B cell (primary cell): ENCODE measurements at regions not wholly inside any gene's neighbourhood (a gene's known extent, or its start where the extent isn't known, plus 50 kb on each side); places are given as distances from the start of the nearest gene placed in this dataset.

Experiments used
- ATAC-seq: fragments of 200-7000 bp; cut with Tn5 transposase; one replicate; pipeline ENCODE4 v1.10.0; 2021; ENCODE audit warnings: low read depth, mild to moderate bottlenecking, moderate number of reproducible peaks, moderate library complexity
- CTCF ChIA-PET: fragments of 350-600 bp; sonication (Branson Sonifier 250); formaldehyde crosslinking; loops from one replicate; lab custom pipeline; 2021; ENCODE audit warnings: antibody characterized with exemption, inconsistent platforms; lab: Charles Lee
- POLR2A ChIA-PET: fragments of 350-600 bp; sonication (Branson Sonifier 250); formaldehyde crosslinking; loops from one replicate; lab custom pipeline; 2021; ENCODE audit warnings: antibody characterized with exemption; lab: Charles Lee
- DNase-seq: peaks from one replicate; pipeline ENCODE4 v3.0.0; 2013
- H2AFZ ChIP-seq: 2 replicates; pipeline ENCODE4 v1.6.1; 2012; ENCODE audit warnings: mild to moderate bottlenecking, low read depth, low read length; ENCODE audit not compliant: insufficient read depth, poor library complexity, severe bottlenecking
- H3K27ac ChIP-seq, 2 donors: 1 replicate in 1 of 2; 2 replicates in 1 of 2; pipeline ENCODE4 v1.5.1; 2012 to 2013; ENCODE audit warnings: low read length in 2 of 2, mild to moderate bottlenecking in 2 of 2, moderate library complexity in 1 of 2
- H3K27me3 ChIP-seq, 4 experiments: fragments of 200-600 bp in 1 of 4; sonication (generic) in 1 of 4; replicated peaks in 1 of 4; 1 replicate in 2 of 4; 2 replicates in 2 of 4; pipeline versions ENCODE4 v1.6.1 to v1.7.0; 2013 to 2016; ENCODE audit warnings: low read length in 3 of 4, mild to moderate bottlenecking in 2 of 4, mixed read lengths in 1 of 4, moderate library complexity in 1 of 4; ENCODE audit not compliant: insufficient read depth in 4 of 4, control insufficient read depth in 3 of 4; ENCODE audit errors: control extremely low read depth in 1 of 4
- H3K36me3 ChIP-seq, 2 experiments: replicated peaks in 1 of 2; 1 replicate in 1 of 2; 2 replicates in 1 of 2; pipeline versions ENCODE4 v1.6.1 to v1.7.1; 2013; ENCODE audit warnings: low read length in 1 of 2; ENCODE audit not compliant: insufficient read depth in 2 of 2, control insufficient read depth in 1 of 2; ENCODE audit errors: control extremely low read depth in 1 of 2, extremely low read depth in 1 of 2
- H3K4me1 ChIP-seq, 2 donors: fragments of 200-600 bp in 1 of 2; sonication (generic) in 1 of 2; 1 replicate in 1 of 2; 2 replicates in 1 of 2; pipeline versions ENCODE4 v1.5.1 to v1.6.1; 2013 to 2017; ENCODE audit warnings: low read length in 2 of 2; ENCODE audit not compliant: control insufficient read depth in 2 of 2, insufficient read depth in 2 of 2
- H3K4me2 ChIP-seq: replicated peaks from 2 replicates; pipeline ENCODE3; 2012; ENCODE audit warnings: mild to moderate bottlenecking, low read depth, low read length; ENCODE audit not compliant: poor library complexity, severe bottlenecking
- H3K4me3 ChIP-seq, 5 experiments: fragments of 200-600 bp in 1 of 5; sonication (generic) in 1 of 5; 1 replicate in 3 of 5; 2 replicates in 2 of 5; pipeline versions ENCODE4 v1.5.1 to v1.7.0; 2011 to 2016; ENCODE audit warnings: low read length in 4 of 5, mild to moderate bottlenecking in 4 of 5, low read depth in 2 of 5, control low read depth in 1 of 5, moderate library complexity in 1 of 5; ENCODE audit not compliant: insufficient read depth in 1 of 5; ENCODE audit errors: control extremely low read depth in 1 of 5, extremely low read depth in 1 of 5
- H3K79me2 ChIP-seq: fragments of 200-600 bp; sonication (generic); one replicate; pipeline ENCODE4 v1.6.0; 2016; ENCODE audit warnings: low read length; ENCODE audit not compliant: control insufficient read depth, insufficient read depth
- H3K9ac ChIP-seq: fragments of 200-600 bp; sonication (generic); 2 replicates; pipeline ENCODE4 v1.6.1; 2017; ENCODE audit warnings: mild to moderate bottlenecking, low read length, moderate library complexity
- H3K9me3 ChIP-seq, 3 donors: one replicate each; pipeline versions ENCODE4 v1.6.1 to v1.7.1; 2013; ENCODE audit warnings: low read length in 2 of 3; ENCODE audit not compliant: control insufficient read depth in 2 of 3, insufficient read depth in 1 of 3; ENCODE audit errors: control extremely low read depth in 1 of 3
- H4K20me1 ChIP-seq: 2 replicates; pipeline ENCODE4 v1.6.0; 2012; ENCODE audit warnings: mild to moderate bottlenecking, low read length; ENCODE audit not compliant: insufficient read depth, control insufficient read depth, poor library complexity, severe bottlenecking
- H3K27ac Mint-ChIP-seq: one replicate; pipeline ENCODE4 v1.8.0; 2021; ENCODE audit warnings: mixed read lengths
- H3K27me3 Mint-ChIP-seq: one replicate; pipeline ENCODE4 v1.8.0; 2021; ENCODE audit warnings: mixed read lengths
- H3K4me1 Mint-ChIP-seq: one replicate; pipeline ENCODE4 v1.8.0; 2021; ENCODE audit warnings: mixed read lengths
- H3K4me3 Mint-ChIP-seq: one replicate; pipeline ENCODE4 v1.8.0; 2021; ENCODE audit warnings: mixed read lengths
- H3K9me3 Mint-ChIP-seq: one replicate; pipeline ENCODE4 v1.8.0; 2022; ENCODE audit warnings: mixed read lengths; ENCODE audit not compliant: insufficient read depth
- EZH2 ChIP-seq: IDR thresholded peaks from 2 replicates; pipeline ENCODE4 v1.6.1; 2012; ENCODE audit warnings: borderline replicate concordance, low read depth, mild to moderate bottlenecking, moderate library complexity, low read length; ENCODE audit not compliant: insufficient read depth, poor library complexity, severe bottlenecking
- WGBS: methylation state at CpG from one replicate; pipeline ENCODE4 v1.1.5; 2013; ENCODE audit warnings: missing lambda C conversion rate; ENCODE audit not compliant: insufficient coverage; 5-methylcytosine and 5-hydroxymethylcytosine counted together
- intact Hi-C: fragments of 100-400 bp; cut with micrococcal nuclease; formaldehyde crosslinking; loops from one replicate; pipeline ENCODE4 v1.10.0; 2022
- TF ChIP-seq, protein P1 (sequence below): fragments of 200-600 bp; IDR thresholded peaks from one replicate; pipeline ENCODE4 v1.8.0; 2022; ENCODE audit warnings: antibody characterized with exemption, mild to moderate bottlenecking

DNA sequence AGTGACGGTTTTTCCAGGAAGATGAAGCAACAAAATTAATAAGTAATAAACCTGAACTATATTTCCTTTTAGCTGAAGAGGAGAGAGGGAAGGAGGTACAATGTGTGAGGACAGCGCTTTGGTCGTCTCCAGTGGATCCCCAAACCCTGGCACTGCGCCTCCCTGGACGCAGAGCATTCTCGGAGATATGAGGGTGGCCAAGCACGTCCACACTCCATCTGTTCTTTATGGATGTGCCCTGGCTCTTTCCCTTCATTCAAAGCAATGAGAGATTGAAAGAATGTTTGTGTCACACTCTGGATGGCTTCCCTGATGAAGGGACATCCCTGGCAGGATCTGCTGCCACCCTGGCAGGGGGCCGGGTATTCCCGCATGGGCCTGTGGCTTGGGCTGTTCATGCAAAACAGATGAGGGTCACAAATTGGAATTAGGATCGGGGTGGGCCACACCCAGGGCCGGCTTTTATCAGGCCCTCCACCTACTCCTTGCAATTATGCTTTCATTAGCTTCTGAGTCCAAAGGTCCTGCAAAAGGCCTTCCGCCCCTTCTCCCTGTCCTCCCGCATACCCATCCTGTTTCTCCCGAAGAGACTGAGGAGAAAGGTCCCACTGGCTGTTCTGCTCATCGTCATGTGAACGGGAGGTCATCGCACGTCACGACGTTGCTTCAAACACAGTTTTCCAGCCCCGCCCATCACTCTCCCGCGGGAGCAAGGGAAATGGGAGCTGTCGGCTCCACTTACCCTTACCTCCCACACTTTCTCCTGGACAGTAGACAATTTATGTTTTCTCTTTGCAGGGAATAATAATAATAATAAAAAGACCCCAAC, 286.1 kb upstream of the IRX4 start:
- Histone ChIP-seq H2AFZ (no peak overlapping the region), H3K4me2 (no peak overlapping the region), H3K27ac (no peak overlapping the region), H3K4me1 (no peaks in the 10 kb centered on the region), H3K79me2 (no peaks in the 10 kb centered on the region), H3K4me3 (no peak overlapping the region), H3K9ac (no peak overlapping the region), H4K20me1 (no peaks in the 10 kb centered on the region), H3K27me3 (no peaks in the 10 kb centered on the region), H3K36me3 (no peaks in the 10 kb centered on the region), H3K9me3 (peaks cover 0 to 21% (median 0%) of the 10 kb centered on the region in 3 donors)
- H3K27ac Mint-ChIP-seq = no peak overlapping the region
- ChIA-PET CTCF (no interaction called here), POLR2A (no interaction called here)
- TF ChIP-seq, protein P1, sequence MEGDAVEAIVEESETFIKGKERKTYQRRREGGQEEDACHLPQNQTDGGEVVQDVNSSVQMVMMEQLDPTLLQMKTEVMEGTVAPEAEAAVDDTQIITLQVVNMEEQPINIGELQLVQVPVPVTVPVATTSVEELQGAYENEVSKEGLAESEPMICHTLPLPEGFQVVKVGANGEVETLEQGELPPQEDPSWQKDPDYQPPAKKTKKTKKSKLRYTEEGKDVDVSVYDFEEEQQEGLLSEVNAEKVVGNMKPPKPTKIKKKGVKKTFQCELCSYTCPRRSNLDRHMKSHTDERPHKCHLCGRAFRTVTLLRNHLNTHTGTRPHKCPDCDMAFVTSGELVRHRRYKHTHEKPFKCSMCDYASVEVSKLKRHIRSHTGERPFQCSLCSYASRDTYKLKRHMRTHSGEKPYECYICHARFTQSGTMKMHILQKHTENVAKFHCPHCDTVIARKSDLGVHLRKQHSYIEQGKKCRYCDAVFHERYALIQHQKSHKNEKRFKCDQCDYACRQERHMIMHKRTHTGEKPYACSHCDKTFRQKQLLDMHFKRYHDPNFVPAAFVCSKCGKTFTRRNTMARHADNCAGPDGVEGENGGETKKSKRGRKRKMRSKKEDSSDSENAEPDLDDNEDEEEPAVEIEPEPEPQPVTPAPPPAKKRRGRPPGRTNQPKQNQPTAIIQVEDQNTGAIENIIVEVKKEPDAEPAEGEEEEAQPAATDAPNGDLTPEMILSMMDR = no peak
- no peak for TF ChIP-seq EZH2
- ATAC-seq = no peak
- peaks cover 3% of the 10 kb centered on the region for H3K27me3 Mint-ChIP-seq
- WGBS = 88% methylated on average over 16 of the region's 24 CpGs
- intact Hi-C loops = no loop called here
- no peaks in the 10 kb centered on the region for H3K4me1 Mint-ChIP-seq
- H3K9me3 Mint-ChIP-seq = no peaks in the 10 kb centered on the region
- no peak for DNase-seq
- H3K4me3 Mint-ChIP-seq = no peak overlapping the region

DNA sequence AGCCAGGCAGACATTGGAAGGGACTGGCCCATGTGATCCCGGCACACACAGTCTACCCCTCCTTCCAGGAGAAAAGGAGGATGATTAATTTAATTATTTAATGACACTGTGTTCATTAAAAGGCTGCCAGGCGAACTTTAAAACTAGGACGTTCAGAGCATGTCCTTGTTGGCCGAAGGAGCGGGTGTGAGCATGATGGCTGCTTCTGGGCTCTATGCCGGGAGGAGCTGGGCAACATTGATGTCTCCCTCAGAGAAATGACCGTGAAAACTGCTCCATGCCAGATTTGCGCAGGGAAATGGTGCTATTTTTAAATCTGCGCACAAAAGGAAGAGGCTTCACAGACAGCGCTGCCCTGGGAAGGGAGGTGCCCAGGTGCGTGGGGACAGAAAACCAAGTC, 284.9 kb upstream of the IRX4 start:
- peaks cover 0 to 22% (median 0%) of the 10 kb centered on the region in 3 donors for H3K9me3 ChIP-seq
- H3K4me1 Mint-ChIP-seq = no peaks in the 10 kb centered on the region
- no peak overlapping the region for H3K4me3 Mint-ChIP-seq
- H2AFZ ChIP-seq = no peak overlapping the region
- ChIA-PET CTCF (no interaction called here), POLR2A (no interaction called here)
- no peak for DNase-seq
- no peak overlapping the region for H3K9ac ChIP-seq
- no peaks in the 10 kb centered on the region for H3K79me2 ChIP-seq
- no peaks in the 10 kb centered on the region for H3K9me3 Mint-ChIP-seq
- H3K27me3 ChIP-seq = no peaks in the 10 kb centered on the region
- H3K27me3 Mint-ChIP-seq = peaks cover 3% of the 10 kb centered on the region
- H3K4me2 ChIP-seq = no peak overlapping the region
- H3K36me3 ChIP-seq = no peaks in the 10 kb centered on the region
- no peaks in the 10 kb centered on the region for H3K4me1 ChIP-seq
- H3K27ac ChIP-seq = no peak overlapping the region
- no peak overlapping the region for H3K27ac Mint-ChIP-seq
- H4K20me1 ChIP-seq = no peaks in the 10 kb centered on the region
- TF ChIP-seq EZH2 = no peak
- TF ChIP-seq, protein P1 = no peak
- intact Hi-C loops = no loop called here
- no peak overlapping the region for H3K4me3 ChIP-seq
- no peak for ATAC-seq
- WGBS = 91% methylated on average over 10 of the region's 11 CpGs
